ENCODE measurements at regions not wholly inside any gene's neighbourhood (a gene's known extent, or its start where the extent isn't known, plus 50 kb on each side); places are given as distances from the start of the nearest gene placed in this dataset.

- ATAC-seq (ENCODE audit: low FRiP score) (no peak), DNase-seq (ENCODE audit: low spot score) (no peak)
- TF ChIP-seq CTCF (IDR thresholded peaks at IDR 0.05) = no peak
Observed at GRCh38 chr12:107144441-107144840, 51.1 kb upstream of the CRY1 start.

GRCh38 chr12:107144990-107145389 is 51.6 kb upstream of the CRY1 start:
- no peak for ATAC-seq (ENCODE audit: low FRiP score)
- DNase-seq (ENCODE audit: low spot score) = no peak
- no peak for TF ChIP-seq CTCF (IDR thresholded peaks at IDR 0.05)

- DNase-seq (ENCODE audit: low spot score) = no peak
- no peak for ATAC-seq (ENCODE audit: low FRiP score)
- TF ChIP-seq CTCF (IDR thresholded peaks at IDR 0.05) = no peak
Observed at GRCh38 chr12:107145397-107145796, 52.0 kb upstream of the CRY1 start.

- no peak for DNase-seq (ENCODE audit: low spot score)
- no peak for TF ChIP-seq CTCF (IDR thresholded peaks at IDR 0.05)
- no peak for ATAC-seq (ENCODE audit: low FRiP score)
Observed at GRCh38 chr12:107148107-107148506, 54.8 kb upstream of the CRY1 start.

- DNase-seq (ENCODE audit: low spot score) (no peak), ATAC-seq (ENCODE audit: low FRiP score) (no peak)
- no peak for TF ChIP-seq CTCF (IDR thresholded peaks at IDR 0.05)
Observed at GRCh38 chr12:107152315-107152714, 59.0 kb upstream of the CRY1 start.

- no peak for DNase-seq (ENCODE audit: low spot score)
Observed at GRCh38 chr12:107159384-107159900, 66.1 kb upstream of the CRY1 start.

More at GRCh38 chr12:107159384-107159900, 66.1 kb upstream of the CRY1 start:
- no peak for ATAC-seq (ENCODE audit: low FRiP score)
- no peak for TF ChIP-seq CTCF (IDR thresholded peaks at IDR 0.05)

All from omental fat pad (tissue), 3 donors.